ENCODE measurements at regions not wholly inside any gene's neighbourhood (a gene's known extent, or its start where the extent isn't known, plus 50 kb on each side); places are given as distances from the start of the nearest gene placed in this dataset.
A peak's percentile ranks its signal among the peaks of the same experiment; 100 is the strongest.

DNA sequence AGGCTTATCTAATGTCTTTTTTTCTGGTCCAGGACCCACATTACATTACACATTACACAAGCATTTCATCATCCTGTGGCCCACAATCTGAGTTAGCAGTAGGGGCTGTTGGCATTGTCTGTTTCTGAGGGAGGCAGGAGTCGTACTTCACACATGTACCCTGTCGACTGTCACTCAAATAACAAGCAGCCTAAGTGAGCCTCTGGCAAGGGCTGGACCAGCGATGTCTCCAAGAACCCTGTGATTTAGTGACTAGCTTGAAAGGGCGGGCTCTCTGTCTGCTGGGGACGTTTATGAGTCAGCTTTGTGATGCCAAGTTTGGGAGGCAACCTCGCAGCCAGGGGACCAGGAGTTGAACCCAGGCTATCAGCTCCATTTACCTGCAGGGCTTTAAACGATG is 251.4 kb downstream of the HS3ST3B1 start:
- intact Hi-C loops (cut with micrococcal nuclease): no loop called here
- in situ Hi-C loops (cut with MboI): no loop called here
- Histone ChIP-seq H4K20me1 (replicated peaks; ENCODE audit: control insufficient read depth, insufficient read depth, low read length) (no peaks in the 10 kb centered on the region), H3K27me3 (ENCODE audit: control insufficient read depth in 2 of 2, insufficient read depth in 2 of 2, low read length in 2 of 2) (peaks cover 0 to 7% of the 10 kb centered on the region in 2 experiments; a peak in 3 of 5 replicates), H3K36me3 (ENCODE audit: control insufficient read depth, insufficient read depth, low read length) (no peaks in the 10 kb centered on the region), H3K4me3 (no peak overlapping the region), H3K9me3 (replicated peaks; ENCODE audit: control insufficient read depth, insufficient read depth, low read depth, low read length) (no peaks in the 10 kb centered on the region), H3K79me2 (ENCODE audit: control insufficient read depth, insufficient read depth, low read length) (no peaks in the 10 kb centered on the region), H3K9ac (ENCODE audit: insufficient read depth in 1 of 2, low read depth in 2 of 2, low read length in 2 of 2) (no peak overlapping the region), H3K27ac (ENCODE audit: extremely low read depth, low read depth, low read length) (no peak overlapping the region), H3K4me1 (replicated peaks in 1 of 2; ENCODE audit: control insufficient read depth in 2 of 2, insufficient read depth in 2 of 2, low read length in 2 of 2) (no peaks in the 10 kb centered on the region), H2AFZ (ENCODE audit: low read depth, low read length) (no peak overlapping the region), H3K9me1 (ENCODE audit: control insufficient read depth, insufficient read depth, low read length) (no peaks in the 10 kb centered on the region), H3K4me2 (ENCODE audit: insufficient read depth, low read length) (no peak overlapping the region)
- FAIRE-seq (no peak), ATAC-seq (no peak), DNase-seq (ENCODE audit: extremely low read depth in 1 of 4, low spot score in 3 of 4) (no peak)
- CTCF ChIA-PET (ENCODE audit: low intra/inter-chr PET ratio): no interaction called here
- TF ChIP-seq XRCC4 (IDR thresholded peaks at IDR 0.05; ENCODE audit: extremely low read depth, insufficient read depth, insufficient read length): no peak
- TF ChIP-seq CEBPG (CRISPR knock-in tag; IDR thresholded peaks at IDR 0.05): no peak
- TF ChIP-seq CEBPG (tag; conservative IDR thresholded peaks at IDR 0.05 in 1 of 2, IDR thresholded peaks at IDR 0.05 in 1 of 2): peak in 1 of 2 experiments; percentile 73; a peak in 2 of 4 replicates
- no peak for TF ChIP-seq SRSF7 (optimal IDR thresholded peaks at IDR 0.05; ENCODE audit: low read depth, low read length)
- TF ChIP-seq PKNOX1 (IDR thresholded peaks at IDR 0.05): peak; percentile 61
- no TSS peak for BruUV-seq (replicated peaks)
- POLR2A ChIA-PET: no interaction called here
- WGBS (ENCODE audit: insufficient coverage, low coverage, missing lambda C conversion rate): 2% methylated on average over 7 of the region's 7 CpGs

- H2AFZ ChIP-seq (ENCODE audit: low read depth, low read length): no peak overlapping the region
- no peak overlapping the region for H3K27ac ChIP-seq (ENCODE audit: extremely low read depth, low read depth, low read length)
- no peak for TF ChIP-seq DNMT1 (IDR thresholded peaks at IDR 0.05)
- no peak for TF ChIP-seq BCL6 (CRISPR knock-in tag; IDR thresholded peaks at IDR 0.05)
- no peak for TF ChIP-seq ATF2 (CRISPR knock-in tag; IDR thresholded peaks at IDR 0.05)
- TF ChIP-seq ARNT (IDR thresholded peaks at IDR 0.05): no peak
- no peak for TF ChIP-seq NFE2 (IDR thresholded peaks at IDR 0.05; ENCODE audit: low read depth)
- H3K9ac ChIP-seq (ENCODE audit: insufficient read depth in 1 of 2, low read depth in 2 of 2, low read length in 2 of 2): no peak overlapping the region
- in situ Hi-C loops (cut with MboI) (no loop called here), intact Hi-C loops (cut with micrococcal nuclease) (no loop called here)
- H3K27me3 ChIP-seq (ENCODE audit: control insufficient read depth in 2 of 2, insufficient read depth in 2 of 2, low read length in 2 of 2): peaks cover 0 to 15% of the 10 kb centered on the region in 2 experiments; a peak in 3 of 5 replicates
- no peaks in the 10 kb centered on the region for H3K9me1 ChIP-seq (ENCODE audit: control insufficient read depth, insufficient read depth, low read length)
- FAIRE-seq: no peak
- no peak for DNase-seq (ENCODE audit: extremely low read depth in 1 of 4, low spot score in 3 of 4)
- ChIA-PET POLR2A (no interaction called here), CTCF (ENCODE audit: low intra/inter-chr PET ratio) (no interaction called here)
- no peak for ATAC-seq
- 0% methylated on average over 2 of the region's 2 CpGs for WGBS (ENCODE audit: insufficient coverage, low coverage, missing lambda C conversion rate)
- H3K4me3 ChIP-seq: no peak overlapping the region
- no peaks in the 10 kb centered on the region for H3K79me2 ChIP-seq (ENCODE audit: control insufficient read depth, insufficient read depth, low read length)
- no peak overlapping the region for H3K4me2 ChIP-seq (ENCODE audit: insufficient read depth, low read length)
- H4K20me1 ChIP-seq (replicated peaks; ENCODE audit: control insufficient read depth, insufficient read depth, low read length): no peaks in the 10 kb centered on the region
- no TSS peak for BruUV-seq (replicated peaks)
- no peaks in the 10 kb centered on the region for H3K9me3 ChIP-seq (replicated peaks; ENCODE audit: control insufficient read depth, insufficient read depth, low read depth, low read length)
- H3K4me1 ChIP-seq (replicated peaks in 1 of 2; ENCODE audit: control insufficient read depth in 2 of 2, insufficient read depth in 2 of 2, low read length in 2 of 2): no peaks in the 10 kb centered on the region
- no peaks in the 10 kb centered on the region for H3K36me3 ChIP-seq (ENCODE audit: control insufficient read depth, insufficient read depth, low read length)
These were observed 246.7 kb downstream of the HS3ST3B1 start for GRCh38 chr17:14547556-14547955.
